GM21717 (cell line): ENCODE measurements at regions not wholly inside any gene's neighbourhood (a gene's known extent, or its start where the extent isn't known, plus 50 kb on each side); places are given as distances from the start of the nearest gene placed in this dataset.
"Not testable (repeated sequence)": the region's sequence is repeated elsewhere in the genome, so short reads cannot be mapped to it uniquely, and the experiment has no call there.

Source experiments
- ATAC-seq: cut with Tn5 transposase; IDR thresholded peaks from one replicate; pipeline ENCODE4 v1.9.1; 2021; ENCODE audit warnings: mild to moderate bottlenecking, moderate library complexity; ENCODE audit not compliant: unreplicated experiment

- ATAC-seq = no peak
These were observed 471.7 kb upstream of the MCTP2 start for GRCh38 chr15:93759629-93760028.

DNA sequence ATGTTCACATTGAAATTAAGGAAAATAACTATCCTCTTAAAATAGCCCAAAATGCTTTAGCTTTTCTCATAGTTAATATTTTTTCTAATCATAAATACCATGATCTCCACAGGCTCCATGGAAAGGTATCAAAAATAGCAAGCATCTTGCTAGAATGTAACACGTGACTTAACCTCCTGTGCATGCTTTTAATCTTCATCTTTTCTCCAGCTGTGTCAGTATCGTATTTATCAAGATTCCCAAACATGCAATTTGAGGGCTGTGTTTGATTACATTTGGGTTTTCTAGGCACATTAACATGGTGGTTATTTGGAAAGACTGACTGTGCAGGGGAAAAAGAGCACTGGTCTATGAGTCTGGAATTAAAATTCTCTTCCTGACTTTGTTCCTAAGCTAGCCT lies 472.5 kb upstream of the MCTP2 start:
- ATAC-seq = no peak

DNA sequence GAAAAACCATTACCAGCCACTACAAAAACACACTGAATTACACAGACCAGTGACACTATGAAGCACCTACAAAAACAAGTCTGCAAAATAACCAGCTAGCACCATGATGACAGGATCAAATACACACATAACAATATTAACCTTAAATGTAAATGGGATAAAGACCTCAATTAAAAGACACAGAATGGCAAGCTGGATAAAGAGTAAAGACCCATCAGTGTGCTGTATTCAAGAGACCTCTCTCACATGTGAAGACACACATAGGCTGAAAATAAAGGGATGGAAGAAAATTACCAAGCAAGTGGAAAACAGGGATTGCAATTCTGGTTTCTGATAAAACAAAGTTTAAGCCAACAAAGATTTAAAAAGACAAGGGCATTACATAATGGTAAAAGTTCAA lies 482.7 kb upstream of the MCTP2 start:
- no peak for ATAC-seq

DNA sequence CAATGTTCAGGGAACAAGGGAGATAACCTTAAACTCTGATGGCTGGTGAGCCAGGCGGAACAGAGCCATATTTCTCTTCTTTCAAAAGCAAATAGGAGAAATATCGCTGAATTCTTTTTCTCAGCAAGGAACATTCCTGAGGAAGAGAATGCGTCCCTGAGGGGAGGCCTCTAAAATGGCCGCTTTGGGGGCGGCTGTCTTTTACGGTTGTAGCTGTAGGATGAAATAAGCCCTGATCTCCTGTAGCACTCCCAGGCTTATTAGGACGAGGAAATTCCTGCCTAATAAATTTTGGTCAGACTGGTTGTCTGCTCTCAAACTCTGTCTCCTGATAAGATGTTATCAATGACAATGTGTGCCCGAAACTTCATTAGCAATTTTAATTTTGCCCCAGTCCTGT lies 496.4 kb upstream of the MCTP2 start:
- not testable (repeated sequence) for ATAC-seq

DNA sequence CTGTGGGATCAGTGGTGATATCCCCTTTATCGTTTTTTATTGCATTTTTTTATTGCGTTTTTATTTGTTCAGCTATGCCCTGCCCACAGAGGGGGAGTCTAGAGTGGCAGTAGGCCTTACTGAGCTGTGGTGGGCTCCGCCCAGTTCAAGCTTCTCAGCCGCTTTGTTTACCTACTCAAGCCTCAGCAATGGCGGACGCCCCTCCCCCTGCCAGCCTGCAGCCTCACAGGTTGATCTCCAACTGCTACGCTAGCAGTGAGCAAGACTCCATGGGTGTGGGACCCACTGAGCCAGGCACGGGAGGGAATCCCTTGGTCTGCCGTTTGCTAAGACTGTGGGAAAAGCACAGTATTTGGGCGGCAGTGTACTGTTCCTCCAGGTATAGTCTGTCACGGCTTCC lies 500.6 kb upstream of the MCTP2 start:
- no peak for ATAC-seq

DNA sequence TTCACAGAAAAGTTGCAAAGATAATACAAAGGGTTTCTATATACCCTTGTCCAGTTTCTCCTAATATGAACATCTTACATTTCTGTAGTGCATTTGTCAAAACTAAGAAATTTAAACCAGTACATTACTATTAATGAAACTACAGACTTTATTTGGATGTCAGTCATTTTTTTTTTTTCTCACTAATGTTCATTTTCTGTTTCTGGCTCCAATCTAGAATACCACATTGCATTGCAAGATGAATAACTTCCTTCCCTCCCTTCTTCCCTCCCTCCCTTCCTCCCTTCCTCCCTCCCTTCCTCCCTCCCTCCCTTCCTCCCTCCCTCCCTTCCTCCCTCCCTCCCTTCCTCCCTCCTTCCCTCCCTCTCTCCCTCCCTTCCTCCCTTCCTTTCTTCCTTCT lies 509.2 kb upstream of the MCTP2 start:
- no peak for ATAC-seq

DNA sequence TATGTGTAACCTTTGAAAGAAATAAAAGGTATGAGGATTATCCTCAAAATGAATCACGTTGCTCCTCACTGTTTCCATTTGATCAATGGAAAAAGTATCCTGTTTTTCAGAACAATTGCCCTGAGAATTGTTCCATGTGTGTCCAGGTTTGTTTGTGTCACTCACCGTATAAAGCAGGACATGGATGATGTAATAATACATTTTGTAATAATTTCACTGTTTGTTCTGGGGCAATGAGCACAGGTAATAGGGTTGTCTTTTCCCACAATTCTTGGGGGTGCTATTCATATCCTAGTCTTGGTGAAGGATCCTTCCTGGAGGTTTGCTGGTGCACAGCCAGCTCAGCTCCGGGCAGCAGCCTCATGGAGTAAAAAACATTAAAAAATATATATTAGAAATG lies 510.8 kb upstream of the MCTP2 start:
- no peak for ATAC-seq

GRCh38 chr15:93719921-93720351 lies 511.4 kb upstream of the MCTP2 start:
- ATAC-seq = no peak

GRCh38 chr15:93716615-93717231 lies 514.6 kb upstream of the MCTP2 start:
- no peak for ATAC-seq

DNA sequence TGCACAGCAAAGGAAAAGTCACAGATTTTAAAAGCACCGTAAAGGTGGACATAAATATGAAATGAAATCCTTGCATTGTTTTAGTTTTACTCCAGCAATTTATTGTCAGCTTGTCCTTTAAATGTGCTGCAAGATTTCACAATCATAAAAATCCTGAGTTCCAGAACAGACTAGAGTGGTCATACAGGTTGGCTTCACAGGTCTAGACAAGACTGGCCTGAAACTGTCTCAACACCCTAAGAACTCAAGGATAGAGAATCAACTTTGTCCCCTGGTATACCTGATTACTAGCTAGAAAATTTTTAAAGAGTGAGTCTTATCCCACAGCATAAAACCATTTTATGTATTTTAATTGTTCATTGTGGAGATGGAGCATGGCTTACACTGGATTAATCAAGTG lies 521.7 kb upstream of the MCTP2 start:
- no peak for ATAC-seq

GRCh38 chr15:93708724-93709445 lies 522.5 kb upstream of the MCTP2 start:
- no peak for ATAC-seq

- no peak for ATAC-seq
These were observed 523.6 kb upstream of the MCTP2 start for GRCh38 chr15:93707751-93708150.

DNA sequence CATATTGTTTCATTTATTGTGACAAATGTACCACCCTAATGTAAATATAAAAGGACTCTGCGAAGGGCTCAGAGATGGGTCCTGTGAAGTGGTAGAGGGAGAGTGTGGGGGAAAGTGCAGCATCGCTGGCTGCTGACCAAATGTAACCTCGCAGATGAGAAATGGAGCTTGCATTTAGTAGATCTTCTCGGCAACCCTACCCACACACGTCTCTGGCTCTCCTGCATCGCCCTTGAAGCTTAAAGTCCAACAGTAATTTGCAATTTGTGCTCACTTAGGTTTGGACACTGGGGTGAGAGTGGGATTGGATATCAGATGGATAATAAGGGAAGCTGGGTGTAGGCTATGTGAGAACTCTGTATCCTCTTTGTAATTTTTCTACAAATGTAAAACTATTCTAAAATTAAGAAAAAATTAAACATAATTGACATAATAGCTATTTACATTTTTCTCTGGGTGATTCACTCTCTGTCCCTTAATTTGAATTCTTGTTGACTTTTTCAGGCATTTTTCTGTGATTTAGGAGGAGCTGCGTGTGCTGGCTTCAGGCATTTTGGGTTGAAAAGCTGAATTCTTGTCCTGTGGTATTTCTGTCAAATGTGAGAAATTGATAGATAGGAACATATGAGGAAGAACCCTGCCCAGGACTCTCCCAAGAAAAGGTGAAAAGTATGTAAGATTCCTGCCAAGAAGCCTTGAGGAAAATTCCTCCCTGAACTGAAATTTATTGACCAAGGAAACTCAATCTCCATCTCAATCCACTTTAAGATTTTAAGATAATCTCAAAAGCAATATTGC lies 524.7 kb upstream of the MCTP2 start:
- ATAC-seq = no peak

GRCh38 chr15:93705753-93706455 lies 525.5 kb upstream of the MCTP2 start:
- ATAC-seq = no peak

DNA sequence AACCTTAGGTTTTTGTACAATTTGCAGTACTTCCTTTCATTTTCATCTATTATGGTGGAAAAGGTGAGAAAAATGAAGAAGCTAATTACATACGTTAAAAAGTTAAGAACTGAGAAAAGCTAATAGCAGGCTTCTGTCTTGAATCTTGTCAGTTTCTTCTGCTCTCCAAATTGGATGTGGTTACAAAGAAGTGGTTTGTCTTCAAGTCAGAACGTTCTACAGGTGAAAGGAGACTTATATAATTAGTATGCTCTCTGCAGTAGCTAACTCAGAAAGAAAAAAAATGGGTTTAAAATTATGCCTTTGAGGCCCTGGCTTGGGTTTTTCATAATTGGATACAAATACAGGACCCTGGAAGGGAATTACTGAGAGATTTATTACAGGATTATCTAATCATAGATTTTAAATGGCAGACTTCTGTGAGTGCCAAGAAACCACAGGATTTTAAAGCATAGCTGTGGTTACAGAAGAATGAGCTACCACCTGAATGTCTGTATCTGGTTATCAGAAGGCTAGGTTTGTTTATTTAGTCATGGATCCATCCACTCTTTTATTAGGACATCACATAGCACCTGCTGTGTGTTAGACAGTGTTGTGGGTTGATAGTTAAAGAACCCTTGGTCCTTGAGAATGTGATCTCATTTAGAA lies 528.1 kb upstream of the MCTP2 start:
- ATAC-seq = no peak

- no peak for ATAC-seq
These were observed 531.3 kb upstream of the MCTP2 start for GRCh38 chr15:93700051-93700450.

DNA sequence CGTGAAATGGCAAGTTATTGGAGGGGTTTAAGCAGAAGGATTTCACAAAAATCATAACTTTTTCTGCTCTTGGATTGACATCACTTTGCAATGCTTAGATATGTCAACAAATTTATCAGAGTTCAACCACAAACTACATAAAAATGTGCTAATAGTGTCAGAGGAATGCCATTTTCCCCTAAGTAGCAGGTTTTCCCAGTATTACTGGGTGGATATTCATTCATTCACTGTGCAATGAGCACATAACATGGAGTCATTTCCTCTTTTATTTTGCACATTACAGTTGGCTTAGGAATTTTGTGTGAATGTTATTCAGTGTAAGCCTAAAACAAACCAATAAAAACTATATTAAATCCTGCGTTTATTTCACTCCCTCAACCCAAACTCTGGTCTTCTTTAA lies 537.3 kb upstream of the MCTP2 start:
- ATAC-seq = no peak

GRCh38 chr15:93683651-93684050 lies 547.7 kb upstream of the MCTP2 start:
- ATAC-seq = no peak

DNA sequence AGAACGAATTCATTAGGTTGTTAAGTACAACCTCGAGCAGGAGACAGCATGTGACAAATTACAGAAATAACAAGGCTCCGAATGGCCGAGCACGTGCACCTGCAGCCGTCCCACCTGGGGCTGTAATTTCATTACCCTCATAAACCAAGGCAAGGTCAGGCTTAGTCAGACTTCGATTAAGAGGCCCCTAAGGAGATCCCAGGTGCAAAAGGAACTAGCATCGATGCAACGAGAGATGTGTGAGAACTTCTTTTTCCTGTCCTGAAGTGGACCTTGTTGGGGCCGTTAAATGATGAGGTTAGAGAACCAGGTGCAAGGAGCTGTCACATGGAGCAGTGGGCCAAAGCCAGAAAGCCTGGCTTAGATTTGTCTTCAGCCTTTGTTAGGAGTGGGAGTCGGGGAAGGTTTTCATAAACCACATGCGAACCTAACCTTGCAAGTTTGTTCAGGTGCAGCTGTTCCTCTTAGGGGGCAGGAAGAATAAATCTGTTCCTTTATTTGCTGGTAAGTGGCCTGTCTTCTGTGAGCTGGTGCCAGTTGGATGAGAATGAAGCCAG lies 559.9 kb upstream of the MCTP2 start:
- no peak for ATAC-seq

GRCh38 chr15:93670931-93671330 lies 560.4 kb upstream of the MCTP2 start:
- no peak for ATAC-seq
